Vagina (tissue), 2 donors: ENCODE measurements at regions not wholly inside any gene's neighbourhood (a gene's known extent, or its start where the extent isn't known, plus 50 kb on each side); places are given as distances from the start of the nearest gene placed in this dataset.

Source experiments
- CTCF ChIP-seq, 3 experiments: fragments of 450-650 bp in 2 of 3; fragments of 200-600 bp in 1 of 3; sonication (generic) in 1 of 3; IDR thresholded peaks; one replicate each; pipeline ENCODE4 v1.5.1; 2017 to 2019; ENCODE audit warnings: antibody characterized with exemption in 3 of 3, mild to moderate bottlenecking in 2 of 3, moderate library complexity in 2 of 3
- POLR2AphosphoS5 ChIP-seq, 2 donors: sonication (generic); formaldehyde crosslinking; IDR thresholded peaks; one replicate each; pipeline ENCODE4 v1.9.0; 2017; ENCODE audit warnings: antibody characterized with exemption in 2 of 2, mild to moderate bottlenecking in 2 of 2, low read depth in 1 of 2; ENCODE audit not compliant: insufficient read depth in 1 of 2

GRCh38 chr11:130592056-130592455 is 143.6 kb downstream of the ADAMTS15 start:
- TF ChIP-seq CTCF (IDR thresholded peaks at IDR 0.05) (no peak), POLR2AphosphoS5 (IDR thresholded peaks at IDR 0.05; ENCODE audit: insufficient read depth in 1 of 2, low read depth in 1 of 2) (no peak)
